NCI-H510A treated with DMSO at 0.1 percent for 48 hours (cell line): ENCODE measurements at regions not wholly inside any gene's neighbourhood (a gene's known extent, or its start where the extent isn't known, plus 50 kb on each side); places are given as distances from the start of the nearest gene placed in this dataset.

Experiments
- DNase-seq: peaks from one replicate; lab custom pipeline; 2025; lab: John Stamatoyannopoulos, UW

GRCh38 chr12:30090258-30090657, 306.5 kb upstream of the TMTC1 start:
- DNase-seq = no peak

GRCh38 chr12:30088259-30088995, 304.7 kb upstream of the TMTC1 start:
- DNase-seq = no peak

GRCh38 chr12:30082381-30082780, 298.6 kb upstream of the TMTC1 start:
- no peak for DNase-seq

- DNase-seq = no peak
Measured at GRCh38 chr12:30074916-30075315, 291.2 kb upstream of the TMTC1 start.

GRCh38 chr12:30072824-30073223, 289.1 kb upstream of the TMTC1 start:
- no peak for DNase-seq

GRCh38 chr12:30067146-30067545, 283.4 kb upstream of the TMTC1 start:
- no peak for DNase-seq

DNA sequence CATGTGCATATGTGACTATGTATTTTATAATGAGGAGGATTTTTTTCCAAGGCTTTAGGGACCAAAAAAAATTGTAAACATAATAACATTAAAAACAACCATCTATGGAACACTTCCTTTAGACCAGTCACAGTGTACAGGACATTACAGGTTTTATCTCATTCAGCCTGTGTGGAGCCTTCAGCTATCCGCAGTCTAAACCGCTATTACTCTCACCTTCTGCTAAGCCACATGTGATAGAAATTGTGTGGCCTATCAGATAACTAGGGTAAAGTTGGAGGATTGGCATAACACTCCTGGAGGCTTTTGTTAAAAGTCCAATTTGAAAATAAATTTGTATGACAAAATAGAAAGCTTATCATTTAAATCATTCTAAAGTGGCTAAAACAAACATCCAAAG, 281.2 kb upstream of the TMTC1 start:
- no peak for DNase-seq

DNA sequence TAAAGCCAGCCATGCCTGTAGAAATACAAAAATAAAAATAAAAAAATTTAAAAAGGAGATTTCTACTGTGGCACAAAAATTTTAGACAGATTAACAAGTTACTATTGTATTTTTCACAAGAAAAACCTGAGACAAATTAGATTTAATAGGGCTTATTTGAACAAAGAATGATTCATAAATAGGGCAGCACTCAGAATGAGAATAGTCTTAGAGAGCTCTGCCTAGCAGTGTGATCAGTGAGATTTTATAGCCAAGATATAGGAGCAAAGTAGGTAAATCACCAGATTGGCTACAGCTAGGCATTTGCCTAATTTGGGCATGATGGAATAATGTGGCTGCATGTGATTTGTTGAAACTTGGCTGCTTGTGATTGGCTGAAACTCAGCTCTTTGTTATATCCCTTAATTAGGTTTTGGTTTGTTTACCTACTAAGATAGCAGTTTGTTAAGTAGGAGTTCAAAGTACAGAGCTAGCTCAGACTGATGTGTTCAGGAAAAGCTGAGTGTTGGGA, 279.7 kb upstream of the TMTC1 start:
- no peak for DNase-seq

DNA sequence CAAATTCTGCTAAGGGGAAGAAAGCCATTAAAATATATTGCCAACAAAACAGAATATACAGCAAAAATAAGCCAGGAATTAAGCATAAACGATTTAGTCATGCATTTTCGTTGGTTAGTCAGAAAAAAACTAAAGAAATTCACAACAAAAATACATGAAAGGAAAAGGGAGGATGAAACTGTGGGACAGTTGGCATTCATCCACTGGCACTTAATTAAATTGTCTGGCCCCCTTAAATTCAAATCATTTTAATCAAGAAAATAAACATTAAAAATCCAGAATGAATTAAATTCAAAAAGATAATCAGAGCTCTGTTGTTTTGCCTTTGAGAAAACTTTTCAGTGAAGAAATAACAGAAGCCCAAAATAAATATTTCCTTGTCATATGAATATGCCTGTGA, 264.6 kb upstream of the TMTC1 start:
- no peak for DNase-seq

GRCh38 chr12:30047516-30048254, 263.9 kb upstream of the TMTC1 start:
- no peak for DNase-seq

DNA sequence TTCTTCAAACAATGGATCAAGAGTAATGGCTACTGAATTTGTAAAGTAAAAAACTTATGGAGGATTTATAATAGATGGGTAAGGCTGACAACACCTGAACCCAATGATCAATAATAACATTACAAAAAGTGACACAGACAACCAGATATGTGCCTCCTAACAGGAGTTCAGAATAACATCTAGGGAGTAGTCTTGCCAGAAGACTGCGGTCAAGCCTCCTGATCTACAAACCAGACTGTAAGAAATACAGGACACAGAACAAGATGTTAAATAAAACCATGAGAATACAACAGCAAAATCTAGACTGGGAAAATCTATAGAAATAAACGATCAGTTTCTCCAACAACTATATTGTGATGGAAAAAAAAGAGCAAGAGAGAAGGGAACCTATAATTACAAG, 262.6 kb upstream of the TMTC1 start:
- no peak for DNase-seq

GRCh38 chr12:30045171-30045570, 261.4 kb upstream of the TMTC1 start:
- DNase-seq = no peak

DNA sequence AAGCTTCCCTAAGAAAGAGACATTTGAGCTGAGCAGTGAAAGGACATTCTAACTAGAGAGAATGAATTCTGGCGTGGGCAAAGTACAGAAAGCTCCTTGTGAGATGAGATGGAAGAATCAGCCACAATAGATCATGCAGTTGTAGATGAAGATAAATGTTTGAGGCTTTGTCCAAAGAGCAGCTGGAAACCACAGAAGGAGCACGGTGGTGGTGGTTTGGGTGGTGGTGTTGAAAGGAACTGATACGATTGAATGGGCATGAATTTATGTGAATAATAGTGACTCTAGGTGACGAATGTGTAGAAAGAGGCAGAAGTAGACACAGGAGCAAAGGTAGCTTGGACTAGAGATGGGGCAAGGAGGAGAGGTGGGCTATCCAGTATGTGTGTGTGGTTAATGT, 260.5 kb upstream of the TMTC1 start:
- no peak for DNase-seq

- no peak for DNase-seq
Measured at GRCh38 chr12:30043151-30043847, 259.6 kb upstream of the TMTC1 start.

- no peak for DNase-seq
Measured at GRCh38 chr12:30041096-30041495, 257.4 kb upstream of the TMTC1 start.

GRCh38 chr12:30030693-30031374, 247.1 kb upstream of the TMTC1 start:
- no peak for DNase-seq

DNA sequence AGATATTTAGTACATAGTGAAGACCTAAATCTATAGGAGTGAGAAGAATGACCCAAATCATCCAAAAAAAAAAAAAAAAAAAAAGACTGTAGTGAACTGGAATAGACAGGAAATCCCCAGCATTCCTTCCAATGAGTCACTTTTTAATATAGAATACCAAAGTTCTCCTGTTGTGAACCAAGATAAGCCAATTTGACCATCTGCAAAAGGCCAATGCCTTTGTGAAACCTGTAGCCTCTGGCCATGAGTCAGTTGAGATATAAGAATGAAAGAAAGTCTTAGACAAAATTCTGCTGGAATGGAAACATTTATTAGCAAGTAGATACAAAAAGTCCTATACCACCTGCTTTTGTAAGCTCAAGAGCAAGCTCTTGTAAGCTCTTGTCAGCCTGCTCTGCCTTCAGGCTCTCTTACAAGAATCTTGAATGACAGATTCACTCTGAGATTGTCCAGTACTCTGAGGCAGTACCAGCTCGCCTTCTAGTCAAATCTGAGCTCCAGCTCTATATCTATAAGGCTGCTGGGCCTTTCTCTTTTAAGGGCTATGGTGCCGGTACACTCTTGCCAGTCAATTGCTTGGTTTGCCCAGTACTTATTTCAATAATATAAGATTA, 243.0 kb upstream of the TMTC1 start:
- DNase-seq = no peak

- no peak for DNase-seq
Measured at GRCh38 chr12:30025317-30025716, 241.6 kb upstream of the TMTC1 start.

- DNase-seq = no peak
Measured at GRCh38 chr12:30023186-30023585, 239.4 kb upstream of the TMTC1 start.

- DNase-seq = no peak
Measured at GRCh38 chr12:30021051-30021833, 237.5 kb upstream of the TMTC1 start.
